OCI-LY1 (cell line): ENCODE measurements at regions not wholly inside any gene's neighbourhood (a gene's known extent, or its start where the extent isn't known, plus 50 kb on each side); places are given as distances from the start of the nearest gene placed in this dataset.

Source experiments
- CTCF ChIP-seq: fragments of 200-600 bp; sonication (generic), shearing (Covaris generic); IDR thresholded peaks from 2 replicates; pipeline ENCODE4 v1.5.1; 2017; ENCODE audit warnings: mild to moderate bottlenecking, antibody characterized with exemption, low read length, moderate library complexity, mixed read lengths
- EZH2 ChIP-seq: fragments of 200-600 bp; sonication (generic), shearing (Covaris generic); IDR thresholded peaks from 2 replicates; pipeline ENCODE4 v1.8.0; 2017; ENCODE audit warnings: borderline replicate concordance, mixed run types, mild to moderate bottlenecking, antibody characterized with exemption, low read length, moderate library complexity, mixed read lengths

GRCh38 chr9:23615569-23615968, 210.5 kb downstream of the ELAVL2 start:
- TF ChIP-seq CTCF: no peak
- TF ChIP-seq EZH2: no peak
